GM18870 (cell line): ENCODE measurements at regions not wholly inside any gene's neighbourhood (a gene's known extent, or its start where the extent isn't known, plus 50 kb on each side); places are given as distances from the start of the nearest gene placed in this dataset.
"Not testable (repeated sequence)": the region's sequence is repeated elsewhere in the genome, so short reads cannot be mapped to it uniquely, and the experiment has no call there.

Source experiments
- ATAC-seq: cut with Tn5 transposase; IDR thresholded peaks from one replicate; pipeline ENCODE4 v1.9.1; 2021; ENCODE audit warnings: moderate library complexity; ENCODE audit not compliant: unreplicated experiment

DNA sequence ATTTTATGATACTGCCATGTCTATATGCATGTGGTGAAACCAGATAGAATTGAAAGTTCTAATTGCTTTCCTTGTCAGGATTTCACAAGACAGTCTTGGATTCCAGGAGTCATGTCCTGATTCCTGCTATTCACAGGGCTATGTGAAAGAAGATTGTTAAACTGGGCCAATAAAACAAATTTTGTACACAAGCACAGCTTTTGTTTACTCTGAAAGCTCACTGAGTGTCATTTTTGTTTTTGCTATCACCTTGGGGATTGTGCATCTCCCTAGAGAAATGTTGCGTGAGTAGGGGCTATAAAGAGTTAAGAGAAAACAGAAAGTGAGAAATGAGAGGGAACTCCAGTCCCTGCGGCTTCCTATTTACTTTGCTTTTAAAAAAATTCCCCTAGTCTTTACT, 627.5 kb downstream of the PKHD1 start:
- ATAC-seq: peak; percentile 97

DNA sequence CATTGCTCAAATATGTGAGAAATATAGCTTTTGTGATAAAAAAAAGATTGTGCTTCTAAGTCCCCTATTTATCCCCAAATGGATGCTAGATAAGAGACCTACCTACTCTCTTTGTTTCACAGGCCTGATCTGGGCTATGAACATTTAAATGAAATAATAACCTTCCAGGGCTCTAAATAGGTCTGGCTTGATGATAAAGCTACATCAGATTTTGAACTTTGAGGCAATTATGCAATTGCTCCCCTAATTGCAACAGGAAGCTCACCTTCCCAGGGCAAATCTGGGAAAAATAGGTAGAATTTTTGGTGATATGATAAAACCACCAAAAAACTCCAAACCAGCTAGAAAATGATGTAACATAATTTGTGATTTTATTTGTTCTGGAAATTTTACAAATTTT, 624.5 kb downstream of the PKHD1 start:
- no peak for ATAC-seq

DNA sequence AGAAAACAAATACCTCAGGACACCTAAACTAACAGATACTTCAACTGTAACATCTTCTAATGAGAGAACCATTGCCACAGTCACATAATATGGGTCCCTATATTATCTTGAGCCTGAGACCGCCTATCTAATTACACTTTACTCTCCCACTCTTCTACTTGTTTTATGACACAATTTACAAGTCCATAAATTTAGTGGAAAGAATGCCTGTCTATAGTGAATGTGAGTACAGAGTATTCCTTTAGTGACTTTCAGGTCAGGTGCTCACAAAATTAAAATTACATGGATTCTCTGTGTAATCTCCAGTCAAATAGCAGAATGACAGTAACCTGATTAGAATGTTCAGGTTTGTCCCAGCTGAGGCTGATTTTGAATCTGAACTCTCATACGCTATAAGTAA, 624.1 kb downstream of the PKHD1 start:
- no peak for ATAC-seq

DNA sequence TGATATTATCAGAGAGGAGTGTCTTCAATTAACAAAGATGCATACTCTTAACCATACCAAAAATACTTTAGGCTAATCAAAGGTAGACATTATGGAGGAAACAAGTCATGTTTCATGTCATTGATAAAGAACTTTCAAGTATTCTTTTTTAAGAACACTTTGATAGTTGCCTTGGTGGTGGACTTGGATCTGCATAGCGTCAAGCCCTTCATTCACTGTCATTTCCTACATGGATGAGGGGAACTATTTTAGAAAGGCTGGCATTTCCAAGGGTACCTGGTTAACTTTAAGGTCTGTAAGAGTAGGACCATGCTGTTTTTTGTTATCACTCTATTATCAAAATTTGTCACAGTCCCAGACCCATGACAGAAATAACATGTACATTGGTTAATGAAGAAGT, 622.5 kb downstream of the PKHD1 start:
- no peak for ATAC-seq

DNA sequence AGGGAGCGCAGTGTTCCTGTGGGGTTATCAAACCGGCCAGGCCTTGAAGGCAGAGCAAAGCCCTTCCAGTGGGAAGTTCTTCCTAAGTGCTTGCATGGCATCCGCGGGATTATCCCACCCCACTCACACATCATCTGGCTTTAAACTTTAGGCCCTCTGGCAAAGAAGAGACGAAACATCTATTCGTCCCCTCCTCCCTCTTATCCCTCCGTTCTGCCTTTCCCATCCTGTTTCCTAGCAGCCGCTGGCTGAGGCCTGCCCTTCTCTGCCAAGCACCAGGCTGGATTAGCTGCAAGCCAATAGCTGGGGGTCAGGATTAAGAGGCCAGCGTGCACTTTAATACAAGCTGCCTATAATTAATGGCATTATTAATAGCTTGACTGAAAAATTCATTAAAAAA, 621.0 kb downstream of the PKHD1 start:
- ATAC-seq: no peak

DNA sequence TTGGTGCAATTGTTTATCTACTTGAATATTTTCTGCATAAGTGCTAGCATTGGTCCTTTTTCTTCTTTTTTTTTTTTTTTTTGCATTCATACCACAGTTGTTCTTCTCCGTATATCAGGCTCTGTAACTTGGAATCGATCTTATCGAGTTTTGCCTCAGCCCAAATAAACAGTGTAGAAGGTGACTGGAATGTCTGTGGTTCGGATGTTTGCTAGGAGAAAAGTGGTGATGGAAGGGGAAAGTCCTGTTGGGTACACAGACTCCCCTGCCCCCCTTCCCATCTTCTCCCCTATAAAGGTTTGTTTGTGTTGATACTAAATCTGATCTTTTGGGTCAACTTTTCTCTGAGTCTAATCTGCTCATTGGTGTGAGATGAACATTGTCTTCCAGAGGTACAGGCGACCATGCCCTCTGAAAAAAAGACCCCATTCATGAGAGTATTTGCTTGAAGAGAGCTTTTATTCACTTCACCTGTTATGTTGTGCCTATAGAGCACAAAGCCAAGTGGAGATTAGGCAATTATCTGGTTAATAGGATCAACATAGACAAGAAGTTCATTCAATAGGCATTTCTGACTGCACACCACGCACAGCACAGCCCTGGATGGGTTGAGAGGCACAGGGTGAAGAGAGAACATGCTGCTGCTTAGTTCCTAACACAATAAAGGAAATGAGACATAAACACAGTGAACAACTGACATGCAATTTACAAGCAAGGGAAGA, 620.0 kb downstream of the PKHD1 start:
- ATAC-seq: no peak

DNA sequence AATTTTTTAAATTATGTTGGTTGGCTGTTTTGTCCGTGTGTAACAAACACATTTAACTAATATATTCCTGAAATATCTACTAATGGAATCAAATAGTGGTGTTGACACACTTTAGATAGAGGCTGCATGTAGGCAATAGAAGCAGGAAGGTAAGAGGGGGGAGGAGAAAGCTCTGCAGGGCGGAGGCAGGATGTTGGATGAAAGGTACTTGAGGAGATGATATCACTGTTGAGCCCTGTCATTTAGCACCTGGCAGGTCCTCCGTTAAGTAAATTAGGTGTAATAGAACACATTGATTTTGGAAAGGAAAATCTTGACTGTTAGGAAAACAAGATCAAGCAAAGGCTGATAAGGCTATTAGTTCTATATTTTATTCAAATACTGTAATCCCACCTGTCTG, 618.7 kb downstream of the PKHD1 start:
- ATAC-seq: no peak

DNA sequence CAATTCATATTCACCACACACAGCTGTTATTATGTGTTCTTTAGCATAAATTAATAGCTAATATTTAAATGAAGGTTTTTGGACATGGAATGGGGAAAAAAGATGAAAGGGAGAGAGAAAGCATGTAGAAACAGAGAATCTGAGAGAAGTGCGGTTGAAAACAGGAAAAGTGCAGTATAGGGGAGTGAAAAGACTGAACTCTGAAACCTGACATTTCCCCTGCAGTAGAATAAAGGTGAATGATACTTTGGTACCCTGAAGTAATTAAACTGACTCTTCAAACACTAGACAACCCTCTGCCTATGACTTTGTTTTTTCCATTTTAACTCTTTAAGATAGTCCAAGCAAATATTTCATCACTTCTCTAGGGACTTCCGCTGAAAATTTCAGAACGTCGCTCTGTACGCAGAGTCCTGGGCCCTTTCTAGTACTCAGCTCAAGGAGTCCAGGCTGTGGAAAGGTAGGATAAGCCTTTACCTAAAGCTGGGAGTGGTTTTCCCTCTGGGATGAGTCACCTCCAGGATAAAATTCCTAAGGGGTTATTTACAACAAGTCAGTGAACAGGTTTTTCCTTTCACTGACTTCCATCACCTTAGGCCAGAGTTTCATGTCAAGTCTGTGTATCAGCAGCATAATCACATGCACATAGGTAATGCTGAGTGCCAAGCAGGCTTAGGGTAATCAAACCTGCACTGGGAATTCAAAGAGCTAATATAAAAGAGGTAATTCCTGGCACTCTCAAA, 614.5 kb downstream of the PKHD1 start:
- no peak for ATAC-seq

DNA sequence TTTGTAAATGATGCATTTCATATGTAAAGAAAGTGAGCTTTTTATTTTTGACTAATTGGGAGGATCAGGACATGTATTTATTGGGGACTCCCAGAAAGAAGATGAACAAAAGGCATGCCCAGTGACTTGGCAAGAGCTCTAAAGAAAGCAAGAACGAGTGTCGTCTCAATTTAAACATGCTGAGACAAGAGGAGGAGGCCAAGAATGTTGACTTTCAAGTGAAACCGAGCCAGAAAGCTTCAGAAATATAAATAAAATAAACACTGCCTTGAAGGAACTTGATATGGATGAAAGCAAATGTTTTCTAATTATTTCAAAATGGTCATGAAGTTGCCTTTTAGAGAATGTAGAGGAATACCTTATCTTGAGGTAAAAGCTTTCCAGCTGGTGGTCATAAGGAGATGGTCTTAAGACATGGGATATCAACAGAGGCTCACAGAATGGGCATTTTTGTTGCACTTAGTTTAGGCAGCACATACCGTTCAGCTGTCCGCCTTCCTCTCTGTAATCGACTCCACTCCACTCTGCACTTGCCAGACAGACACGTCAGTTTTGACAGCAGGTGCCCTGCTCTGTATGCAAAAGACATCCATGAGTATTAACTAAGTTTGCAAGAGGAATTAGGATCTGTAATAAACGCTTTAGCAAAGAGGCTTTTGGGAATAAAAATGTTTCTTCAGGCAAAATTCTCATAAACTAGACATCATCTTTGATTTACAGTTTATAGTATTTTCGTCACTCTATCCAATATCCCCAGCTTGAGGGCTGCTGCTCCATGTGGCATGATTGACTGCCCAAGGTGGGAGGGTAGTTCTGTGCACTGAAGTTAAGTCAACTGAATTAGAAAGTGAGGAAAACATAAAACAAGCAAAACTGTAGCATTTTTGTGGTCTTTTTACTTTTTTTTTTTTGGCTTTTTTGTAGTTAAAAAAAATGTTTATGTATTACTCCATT, 613.1 kb downstream of the PKHD1 start:
- ATAC-seq: no peak

DNA sequence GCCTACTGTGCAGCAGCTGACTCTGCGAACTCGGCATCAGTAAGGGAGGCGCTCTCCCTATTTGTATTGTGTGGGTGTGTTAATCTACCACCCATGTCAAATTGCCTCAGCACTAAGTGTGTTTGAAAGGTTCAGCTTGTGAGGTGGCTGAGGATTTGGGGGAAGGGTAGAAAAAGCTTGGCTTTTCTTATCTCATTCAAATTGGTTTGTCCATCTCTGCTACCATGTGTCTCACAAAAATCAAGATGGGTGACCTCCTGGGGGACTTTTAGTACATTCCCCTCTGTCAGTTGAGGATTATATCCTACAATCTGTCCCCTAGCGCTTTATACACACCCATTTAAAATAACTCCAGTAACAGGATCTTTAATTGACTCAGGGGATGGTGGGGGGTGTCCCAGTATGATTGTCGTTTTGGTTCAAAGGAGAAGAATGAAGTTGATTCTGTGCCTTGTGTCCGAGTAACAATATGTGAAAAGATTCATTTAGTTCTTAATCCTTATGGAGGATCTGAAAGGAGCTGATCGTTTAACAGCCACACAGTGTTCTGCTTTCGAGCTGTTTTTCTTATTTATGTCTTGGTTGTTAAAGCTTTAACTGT, 609.6 kb downstream of the PKHD1 start:
- no peak for ATAC-seq

DNA sequence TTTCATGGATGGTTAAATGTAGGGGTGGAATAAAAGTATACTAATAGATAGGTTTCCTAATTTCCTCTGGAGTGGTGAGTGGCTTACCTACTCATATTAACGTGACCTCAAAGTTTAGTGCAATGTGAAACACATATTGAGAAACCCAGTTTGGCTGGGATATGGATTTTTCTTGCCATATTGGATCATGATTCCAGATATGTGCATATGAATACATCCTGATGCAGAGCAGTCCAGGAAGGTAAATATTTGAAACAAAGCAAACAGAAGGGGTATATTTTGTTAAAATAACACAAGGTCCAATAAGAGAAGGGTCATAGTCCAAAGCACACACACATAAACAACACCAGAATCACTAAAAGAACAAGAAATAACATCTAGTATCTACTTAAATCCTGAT, 608.1 kb downstream of the PKHD1 start:
- ATAC-seq: no peak

DNA sequence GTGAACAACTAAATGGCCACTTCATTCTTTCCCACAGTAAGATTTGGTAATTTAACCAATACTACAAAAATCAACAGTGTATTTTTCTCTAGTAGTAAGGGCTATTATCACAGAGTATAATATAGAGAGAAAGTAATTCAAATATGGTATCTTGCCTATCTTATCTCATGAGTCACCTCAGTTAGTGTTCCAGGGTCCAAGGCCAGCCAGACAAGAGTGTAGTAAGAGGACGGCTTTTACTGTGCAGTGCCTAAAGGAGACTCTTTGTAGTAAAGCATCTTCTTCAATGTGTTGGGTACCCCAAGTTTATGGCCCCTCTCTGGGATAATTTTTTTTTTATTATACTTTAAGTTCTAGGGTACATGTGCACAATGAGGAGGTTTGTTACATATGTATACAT, 607.4 kb downstream of the PKHD1 start:
- ATAC-seq: no peak

DNA sequence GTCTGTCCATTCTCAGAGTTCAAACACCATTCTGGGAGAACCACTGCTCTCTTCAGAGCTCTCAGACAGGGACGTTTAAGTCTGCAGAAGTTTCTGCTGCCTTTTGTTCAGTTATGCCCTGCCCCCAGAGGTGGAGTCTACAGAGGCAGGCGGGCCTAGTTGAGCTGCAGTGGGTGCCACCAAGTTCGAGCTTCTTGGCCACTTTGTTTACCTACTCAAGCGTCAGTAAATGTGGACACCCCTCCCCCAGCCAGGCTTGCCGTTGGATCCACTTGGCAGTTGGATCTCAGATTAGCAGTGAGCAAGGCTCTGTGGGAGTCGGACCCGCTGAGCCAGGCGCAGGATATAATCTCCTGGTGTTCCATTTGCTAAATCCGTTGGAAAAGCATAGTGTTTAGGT, 601.5 kb downstream of the PKHD1 start:
- ATAC-seq: not testable (repeated sequence)

DNA sequence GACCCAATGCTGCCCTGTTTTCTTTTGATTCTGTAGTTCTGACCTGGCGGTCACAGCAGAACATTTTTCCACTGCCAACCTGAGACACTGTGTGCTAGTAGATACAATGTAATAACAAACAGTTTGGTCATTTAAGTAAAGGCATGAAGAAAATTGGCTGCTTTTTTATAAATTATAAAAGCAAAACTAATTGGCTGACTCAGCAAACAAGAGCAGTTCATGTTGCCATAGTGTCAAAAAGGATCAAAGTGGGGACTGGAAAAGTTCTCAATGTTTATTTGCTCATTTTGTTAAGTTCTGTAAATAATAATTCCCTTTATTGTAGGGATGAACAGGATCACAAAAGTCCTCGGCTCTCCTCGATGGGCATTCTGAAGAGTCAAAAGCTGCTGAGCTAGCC, 599.5 kb downstream of the PKHD1 start:
- ATAC-seq: no peak

DNA sequence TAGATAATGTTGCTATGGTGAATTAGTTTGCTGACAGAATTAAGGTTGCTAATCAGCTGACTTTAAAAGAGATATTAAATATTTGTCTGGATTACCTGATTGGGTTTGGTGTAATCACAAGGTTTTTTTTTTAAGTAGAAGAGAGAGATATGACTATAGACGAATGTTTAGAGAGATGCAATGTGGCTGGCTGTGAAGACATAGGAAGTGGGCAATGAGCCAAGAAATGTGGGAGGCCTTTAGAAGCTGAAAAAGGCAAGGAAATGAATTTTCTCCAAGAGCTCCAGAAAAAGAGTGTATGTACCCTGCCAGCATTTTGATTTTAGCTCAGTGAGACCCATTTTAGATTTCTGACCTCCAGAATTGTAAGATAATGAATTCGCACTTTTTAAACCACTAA, 598.3 kb downstream of the PKHD1 start:
- ATAC-seq: no peak

DNA sequence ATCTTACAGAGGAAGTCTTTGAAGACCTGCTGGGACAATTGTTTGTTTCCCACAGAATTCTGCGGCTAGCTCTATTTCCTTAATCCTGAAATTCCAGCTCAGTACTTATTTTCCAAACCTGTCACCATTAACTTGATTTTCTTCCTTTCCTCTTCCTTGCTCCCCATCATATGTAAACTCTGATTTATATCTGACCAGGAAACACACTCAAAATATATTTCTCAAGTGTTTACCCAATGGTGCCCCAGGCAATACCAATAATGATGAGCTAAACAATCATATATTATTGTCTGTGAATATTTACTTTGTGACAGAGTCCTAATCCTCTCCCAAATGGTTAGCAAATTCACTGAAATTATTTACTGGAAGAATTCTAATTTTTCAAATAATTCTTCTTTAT, 597.3 kb downstream of the PKHD1 start:
- ATAC-seq: no peak

DNA sequence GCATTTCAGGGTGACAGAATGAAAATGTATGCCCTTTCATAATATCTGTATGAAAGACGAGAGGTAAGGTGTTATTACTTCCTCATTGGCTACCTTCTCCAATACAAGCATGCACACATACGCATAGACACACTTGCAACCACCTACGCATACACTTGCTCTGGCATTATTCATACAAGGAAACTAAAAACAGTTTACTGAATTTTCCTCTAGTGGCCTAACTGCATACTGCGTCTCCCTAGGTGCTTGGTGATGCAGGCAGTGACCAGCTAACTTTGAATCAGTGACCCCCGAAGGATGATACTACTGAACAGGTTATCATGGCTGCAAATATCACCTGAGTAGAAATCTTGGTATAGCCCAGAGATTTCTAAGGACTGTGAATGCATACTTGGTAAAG, 593.1 kb downstream of the PKHD1 start:
- ATAC-seq: no peak

DNA sequence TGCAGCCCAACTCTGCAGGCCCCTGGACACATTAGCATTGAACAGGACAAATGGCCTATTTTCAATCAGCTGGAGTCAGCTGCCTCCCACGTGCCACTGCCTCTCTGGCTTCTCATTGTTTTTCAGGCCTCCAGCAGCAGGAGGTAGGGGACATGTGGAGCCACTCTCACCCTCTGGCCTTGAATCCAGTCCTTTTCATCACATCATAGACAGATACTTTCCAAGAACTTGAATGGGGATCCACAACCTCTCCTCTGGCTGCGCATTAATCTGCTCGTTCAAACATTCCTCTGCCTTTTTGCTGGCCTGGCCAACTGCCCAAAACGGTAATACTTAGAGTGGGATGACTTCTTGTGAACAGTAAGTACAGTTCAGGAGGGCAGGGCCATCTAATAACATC, 592.3 kb downstream of the PKHD1 start:
- no peak for ATAC-seq

DNA sequence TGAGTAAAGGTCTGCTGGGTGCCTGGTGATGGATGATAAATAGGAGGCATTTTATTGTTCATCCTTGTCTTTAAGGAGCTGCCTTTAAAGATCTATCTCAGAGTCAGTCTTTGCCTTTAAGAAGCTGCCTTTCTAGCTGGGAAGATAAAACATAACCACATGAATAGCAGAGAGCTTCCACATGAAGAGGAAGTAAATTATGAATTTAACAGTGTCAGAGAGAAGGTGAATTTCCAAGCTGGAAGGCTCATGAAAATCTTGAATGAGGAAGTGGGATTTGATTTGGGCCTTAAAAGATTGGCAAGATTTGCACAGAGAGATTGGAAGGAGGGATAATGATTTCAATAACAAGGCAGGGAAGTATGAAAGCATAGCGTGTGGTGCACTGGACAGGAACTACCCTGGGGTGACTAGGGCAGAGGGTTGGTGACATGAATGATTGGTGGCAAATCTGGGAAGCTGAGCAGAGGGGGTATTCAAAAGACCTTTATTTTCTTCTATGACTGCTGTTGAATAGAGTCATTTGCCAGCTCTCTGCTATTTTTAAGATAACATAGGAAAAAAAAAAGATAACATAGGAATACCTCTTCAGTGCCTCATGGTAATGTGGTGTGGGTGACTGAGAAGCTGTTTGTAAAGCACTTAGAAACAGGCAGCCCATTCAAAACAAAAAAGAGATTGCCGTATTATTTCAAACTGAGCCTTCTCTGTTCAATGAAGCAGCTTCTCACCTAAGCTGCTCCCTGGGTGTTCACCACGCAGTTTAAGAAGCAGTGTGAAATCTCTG, 591.6 kb downstream of the PKHD1 start:
- no peak for ATAC-seq

DNA sequence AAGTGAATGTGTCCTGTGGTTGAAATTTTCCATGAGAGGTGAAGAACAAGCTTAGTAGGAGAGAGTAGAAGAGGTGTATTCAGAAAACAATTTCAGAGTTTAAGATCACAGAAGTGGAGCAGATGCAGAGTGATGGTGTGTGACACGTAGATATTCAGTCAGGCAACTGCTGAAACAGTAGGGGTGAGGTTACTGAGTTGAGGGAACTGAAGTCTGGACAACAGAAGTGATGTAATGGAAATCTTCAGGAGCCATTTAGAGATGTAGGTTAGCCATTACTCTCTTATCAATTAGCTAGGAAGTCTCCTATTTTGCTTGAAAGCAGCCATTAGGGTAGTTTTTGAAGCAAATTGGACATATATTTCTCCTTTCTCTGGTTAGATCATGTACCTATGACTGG, 584.4 kb downstream of the PKHD1 start:
- ATAC-seq: no peak
